Activated T-cell treated with anti-CD3 and anti-CD28 coated beads for 48 hours (primary cell): ENCODE measurements at regions not wholly inside any gene's neighbourhood (a gene's known extent, or its start where the extent isn't known, plus 50 kb on each side); places are given as distances from the start of the nearest gene placed in this dataset.

Experiments used
- DNase-seq: peaks from one replicate; pipeline ENCODE4 v3.0.0-alpha.2; 2020; ENCODE audit warnings: low read depth

- DNase-seq: no peak
Observed at GRCh38 chr3:152218602-152219001, 50.1 kb upstream of the MBNL1 start.
